ENCODE measurements at regions not wholly inside any gene's neighbourhood (a gene's known extent, or its start where the extent isn't known, plus 50 kb on each side); places are given as distances from the start of the nearest gene placed in this dataset.
"Not testable (repeated sequence)": the region's sequence is repeated elsewhere in the genome, so short reads cannot be mapped to it uniquely, and the experiment has no call there.

GRCh38 chr6:55108134-55109130, 65.9 kb upstream of the HCRTR2 start:
- Mint-ChIP-seq H3K4me3 (no peak overlapping the region), H3K4me1 (no peaks in the 10 kb centered on the region), H3K9me3 (peaks cover 24 to 25% of the 10 kb centered on the region in 2 donors), H3K27ac (no peak overlapping the region), H3K27me3 (no peaks in the 10 kb centered on the region)
- ATAC-seq (no peak), DNase-seq (no peak)

GRCh38 chr6:55117267-55117666, 57.0 kb upstream of the HCRTR2 start:
- DNase-seq (no peak), ATAC-seq (no peak)
- Mint-ChIP-seq H3K9me3 (peaks cover 12 to 23% of the 10 kb centered on the region in 2 donors), H3K4me3 (no peak overlapping the region), H3K27ac (no peak overlapping the region), H3K4me1 (no peaks in the 10 kb centered on the region), H3K27me3 (no peaks in the 10 kb centered on the region)

- not testable (repeated sequence) for H3K4me1 Mint-ChIP-seq, H3K27me3 Mint-ChIP-seq, H3K27ac Mint-ChIP-seq, DNase-seq, H3K4me3 Mint-ChIP-seq, ATAC-seq
- peaks cover 43 to 53% of the 10 kb centered on the region in 2 donors for H3K9me3 Mint-ChIP-seq
Observed at GRCh38 chr6:55124241-55124640, 50.1 kb upstream of the HCRTR2 start.
